ENCODE measurements at regions not wholly inside any gene's neighbourhood (a gene's known extent, or its start where the extent isn't known, plus 50 kb on each side); places are given as distances from the start of the nearest gene placed in this dataset.
"Not testable (repeated sequence)": the region's sequence is repeated elsewhere in the genome, so short reads cannot be mapped to it uniquely, and the experiment has no call there.

- H2AFZ ChIP-seq (ENCODE audit: low read length); H4K20me1 ChIP-seq (ENCODE audit: low read length); CTCF ChIA-PET; intact Hi-C loops (cut with micrococcal nuclease); H3F3A ChIP-seq (ENCODE audit: low read length, unreplicated experiment); H3K36me3 ChIP-seq (ENCODE audit: low read depth, low read length); H3K4me1 ChIP-seq (ENCODE audit: insufficient read depth, low read length); H3K27me3 ChIP-seq (ENCODE audit: low read length); BruUV-seq (replicated peaks); H3K9ac ChIP-seq (ENCODE audit: low read length); H3K79me2 ChIP-seq (ENCODE audit: low read length); H3K27ac ChIP-seq (ENCODE audit: low read length); H3K4me3 ChIP-seq (ENCODE audit: low read length); H3K9me2 ChIP-seq (replicated peaks; ENCODE audit: low read length); POLR2A ChIA-PET (ENCODE audit: unreplicated experiment); H3K9me3 ChIP-seq (ENCODE audit: low read length): not testable (repeated sequence)
- peak overlapping the region; percentile 53; the same call in 1 of the 2 replicates for H3K4me2 ChIP-seq (ENCODE audit: low read length)
- ATAC-seq (peak; percentile 72), DNase-seq (peak; percentile 11)
Observed at GRCh38 chr2:113551637-113552318, 53.3 kb downstream of the FOXD4L1 start.

GRCh38 chr2:113559820-113560219 lies 61.4 kb downstream of the FOXD4L1 start:
- H3K9me2 ChIP-seq (replicated peaks; ENCODE audit: low read length); ATAC-seq; DNase-seq; H3F3A ChIP-seq (ENCODE audit: low read length, unreplicated experiment); H2AFZ ChIP-seq (ENCODE audit: low read length); H3K4me2 ChIP-seq (ENCODE audit: low read length); H3K4me1 ChIP-seq (ENCODE audit: insufficient read depth, low read length); H3K27me3 ChIP-seq (ENCODE audit: low read length); H3K9me3 ChIP-seq (ENCODE audit: low read length); intact Hi-C loops (cut with micrococcal nuclease); POLR2A ChIA-PET (ENCODE audit: unreplicated experiment); H3K79me2 ChIP-seq (ENCODE audit: low read length); H3K27ac ChIP-seq (ENCODE audit: low read length); CTCF ChIA-PET; H3K4me3 ChIP-seq (ENCODE audit: low read length); H3K9ac ChIP-seq (ENCODE audit: low read length); H4K20me1 ChIP-seq (ENCODE audit: low read length); BruUV-seq (replicated peaks); H3K36me3 ChIP-seq (ENCODE audit: low read depth, low read length): not testable (repeated sequence)

DNA sequence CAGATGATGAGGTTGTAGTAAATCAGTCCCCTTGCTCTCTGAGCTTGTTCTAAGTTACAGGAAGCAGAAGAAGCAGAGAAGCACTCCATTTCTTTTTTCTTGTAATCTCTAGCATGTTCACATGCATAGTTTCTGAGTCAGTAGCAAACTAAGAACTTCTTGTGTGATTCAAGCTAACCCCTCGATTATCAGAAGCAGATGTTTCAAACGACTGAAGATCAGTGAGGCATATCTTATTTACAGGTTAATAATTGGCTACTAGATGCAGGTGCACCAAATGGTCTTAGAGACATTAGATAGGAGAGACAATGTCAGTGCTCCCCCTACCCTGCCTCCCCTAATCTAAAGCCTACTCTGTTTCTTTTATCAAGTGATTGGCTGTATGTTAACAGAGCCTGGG lies 64.2 kb downstream of the FOXD4L1 start:
- H3K4me1 ChIP-seq (ENCODE audit: insufficient read depth, low read length); H3K9me2 ChIP-seq (replicated peaks; ENCODE audit: low read length); H3K27me3 ChIP-seq (ENCODE audit: low read length); H4K20me1 ChIP-seq (ENCODE audit: low read length); POLR2A ChIA-PET (ENCODE audit: unreplicated experiment); H3K36me3 ChIP-seq (ENCODE audit: low read depth, low read length); H3K9ac ChIP-seq (ENCODE audit: low read length); CTCF ChIA-PET; H3K4me3 ChIP-seq (ENCODE audit: low read length); H3K79me2 ChIP-seq (ENCODE audit: low read length); H3K27ac ChIP-seq (ENCODE audit: low read length); DNase-seq; H3K9me3 ChIP-seq (ENCODE audit: low read length); H3F3A ChIP-seq (ENCODE audit: low read length, unreplicated experiment); BruUV-seq (replicated peaks); H2AFZ ChIP-seq (ENCODE audit: low read length); intact Hi-C loops (cut with micrococcal nuclease); ATAC-seq; H3K4me2 ChIP-seq (ENCODE audit: low read length): not testable (repeated sequence)

- H3K9me2 ChIP-seq (replicated peaks; ENCODE audit: low read length); BruUV-seq (replicated peaks); H3K27ac ChIP-seq (ENCODE audit: low read length); H3K79me2 ChIP-seq (ENCODE audit: low read length); intact Hi-C loops (cut with micrococcal nuclease); H3K27me3 ChIP-seq (ENCODE audit: low read length); H3K9ac ChIP-seq (ENCODE audit: low read length); POLR2A ChIA-PET (ENCODE audit: unreplicated experiment); H2AFZ ChIP-seq (ENCODE audit: low read length); H3K9me3 ChIP-seq (ENCODE audit: low read length); DNase-seq; ATAC-seq; H3K4me2 ChIP-seq (ENCODE audit: low read length); H3K36me3 ChIP-seq (ENCODE audit: low read depth, low read length); CTCF ChIA-PET; H4K20me1 ChIP-seq (ENCODE audit: low read length); H3K4me1 ChIP-seq (ENCODE audit: insufficient read depth, low read length); H3F3A ChIP-seq (ENCODE audit: low read length, unreplicated experiment); H3K4me3 ChIP-seq (ENCODE audit: low read length): not testable (repeated sequence)
Observed at GRCh38 chr2:113566674-113567480, 60.2 kb upstream of the RABL2A start.

DNA sequence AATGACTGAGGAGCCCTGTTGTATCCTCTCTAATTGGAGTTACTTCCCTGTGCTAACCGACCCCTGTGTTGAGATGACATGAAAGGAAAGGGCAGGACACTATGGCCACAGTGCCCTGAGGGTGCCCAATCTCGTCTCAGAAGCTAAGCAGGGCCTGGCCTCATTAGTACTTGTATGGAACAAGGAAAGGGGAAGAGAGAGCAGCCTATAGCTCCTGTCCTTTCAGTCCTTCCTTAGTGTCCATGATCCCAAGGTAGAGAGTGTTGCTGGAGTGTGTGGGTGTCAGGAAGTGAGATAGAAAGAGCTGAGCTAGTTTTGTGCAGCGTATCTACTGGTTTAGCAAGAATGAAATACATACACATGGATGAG lies 59.6 kb upstream of the RABL2A start:
- H3K9me3 ChIP-seq (ENCODE audit: low read length); H2AFZ ChIP-seq (ENCODE audit: low read length); BruUV-seq (replicated peaks); CTCF ChIA-PET; ATAC-seq; H3K27me3 ChIP-seq (ENCODE audit: low read length); H3K9ac ChIP-seq (ENCODE audit: low read length); H3K27ac ChIP-seq (ENCODE audit: low read length); H3K4me1 ChIP-seq (ENCODE audit: insufficient read depth, low read length); H3F3A ChIP-seq (ENCODE audit: low read length, unreplicated experiment); DNase-seq; intact Hi-C loops (cut with micrococcal nuclease); H3K79me2 ChIP-seq (ENCODE audit: low read length); H3K36me3 ChIP-seq (ENCODE audit: low read depth, low read length); H3K9me2 ChIP-seq (replicated peaks; ENCODE audit: low read length); H4K20me1 ChIP-seq (ENCODE audit: low read length); H3K4me2 ChIP-seq (ENCODE audit: low read length); POLR2A ChIA-PET (ENCODE audit: unreplicated experiment); H3K4me3 ChIP-seq (ENCODE audit: low read length): not testable (repeated sequence)

DNA sequence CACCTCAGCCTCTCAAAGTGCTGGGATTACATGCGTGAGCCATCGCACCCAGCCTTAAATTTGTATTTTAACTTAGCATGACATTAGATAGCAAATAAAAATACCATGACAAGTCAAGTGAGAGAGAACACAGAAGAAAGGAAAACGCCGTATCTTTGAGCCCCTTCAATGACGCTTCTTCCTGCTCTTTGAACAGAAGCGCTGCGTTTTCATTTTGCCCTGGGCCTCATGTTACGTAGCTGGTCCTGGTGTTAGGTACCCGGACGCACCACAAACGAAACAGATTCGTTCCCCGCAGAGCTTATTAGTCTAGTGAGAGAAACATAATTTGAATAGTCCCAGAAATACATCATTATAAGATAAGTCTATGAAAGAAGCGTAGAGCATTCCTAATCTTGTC lies 58.8 kb upstream of the RABL2A start:
- H3K9me3 ChIP-seq (ENCODE audit: low read length); ATAC-seq; BruUV-seq (replicated peaks); H3K4me2 ChIP-seq (ENCODE audit: low read length); CTCF ChIA-PET; POLR2A ChIA-PET (ENCODE audit: unreplicated experiment); intact Hi-C loops (cut with micrococcal nuclease); H3K9me2 ChIP-seq (replicated peaks; ENCODE audit: low read length); H3K27ac ChIP-seq (ENCODE audit: low read length); DNase-seq; H2AFZ ChIP-seq (ENCODE audit: low read length); H4K20me1 ChIP-seq (ENCODE audit: low read length); H3K4me3 ChIP-seq (ENCODE audit: low read length); H3K27me3 ChIP-seq (ENCODE audit: low read length); H3F3A ChIP-seq (ENCODE audit: low read length, unreplicated experiment); H3K4me1 ChIP-seq (ENCODE audit: insufficient read depth, low read length); H3K36me3 ChIP-seq (ENCODE audit: low read depth, low read length); H3K9ac ChIP-seq (ENCODE audit: low read length); H3K79me2 ChIP-seq (ENCODE audit: low read length): not testable (repeated sequence)

GRCh38 chr2:113570082-113570481 lies 57.0 kb upstream of the RABL2A start:
- intact Hi-C loops (cut with micrococcal nuclease); H3K4me3 ChIP-seq (ENCODE audit: low read length); H3F3A ChIP-seq (ENCODE audit: low read length, unreplicated experiment); DNase-seq; H3K9ac ChIP-seq (ENCODE audit: low read length); H4K20me1 ChIP-seq (ENCODE audit: low read length); POLR2A ChIA-PET (ENCODE audit: unreplicated experiment); ATAC-seq; H3K27ac ChIP-seq (ENCODE audit: low read length); H3K79me2 ChIP-seq (ENCODE audit: low read length); H3K9me2 ChIP-seq (replicated peaks; ENCODE audit: low read length); H3K36me3 ChIP-seq (ENCODE audit: low read depth, low read length); BruUV-seq (replicated peaks); H2AFZ ChIP-seq (ENCODE audit: low read length); H3K4me2 ChIP-seq (ENCODE audit: low read length); H3K27me3 ChIP-seq (ENCODE audit: low read length); H3K4me1 ChIP-seq (ENCODE audit: insufficient read depth, low read length); CTCF ChIA-PET; H3K9me3 ChIP-seq (ENCODE audit: low read length): not testable (repeated sequence)

Measured in PC-3 (cell line).